ENCODE measurements at regions not wholly inside any gene's neighbourhood (a gene's known extent, or its start where the extent isn't known, plus 50 kb on each side); places are given as distances from the start of the nearest gene placed in this dataset.

DNA sequence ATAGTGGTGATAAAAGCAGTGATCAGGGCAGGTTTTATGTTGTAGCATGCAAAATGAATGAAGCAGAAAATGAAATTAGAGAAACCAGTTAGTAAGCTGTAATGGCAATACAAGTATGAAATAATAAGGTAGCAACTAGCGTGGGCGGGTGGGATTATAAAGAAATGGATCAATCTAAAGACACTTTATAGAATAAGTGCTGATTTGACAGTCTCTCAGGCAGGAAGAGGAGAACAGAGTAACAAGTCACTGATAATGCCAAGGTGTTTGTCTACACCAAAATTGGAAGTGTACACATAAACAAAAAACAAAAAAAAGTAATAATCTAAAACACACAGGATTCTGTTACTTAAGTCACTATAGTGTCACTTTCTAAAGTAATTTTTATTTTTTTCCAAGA is 51.0 kb upstream of the PCBP1 start:
- DNase-seq (ENCODE audit: low spot score), result no peak

DNA sequence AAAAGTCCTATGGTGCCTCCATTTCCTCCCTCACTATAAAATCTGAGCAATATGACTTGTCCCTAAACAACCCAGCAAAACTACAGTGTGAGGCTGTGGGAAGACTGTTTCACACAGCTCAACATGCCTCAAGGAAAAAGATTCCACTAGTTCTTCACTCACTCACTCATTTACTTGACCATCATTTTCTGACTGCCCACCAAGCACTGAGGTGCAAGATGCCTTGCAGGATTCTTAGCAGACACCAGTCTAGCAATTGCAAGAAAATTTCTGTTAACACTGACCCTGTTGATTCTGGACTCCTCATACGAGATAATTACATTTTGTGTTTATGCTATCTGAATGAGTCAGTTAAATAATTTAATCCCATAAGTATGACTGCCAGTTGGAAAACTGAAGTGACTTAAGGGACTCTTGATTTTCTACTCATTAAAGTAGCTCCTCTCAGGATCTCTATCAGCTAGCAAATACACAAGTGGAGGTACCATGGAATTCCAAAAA is 51.9 kb upstream of the PCBP1 start:
- DNase-seq (ENCODE audit: low spot score), result no peak

DNA sequence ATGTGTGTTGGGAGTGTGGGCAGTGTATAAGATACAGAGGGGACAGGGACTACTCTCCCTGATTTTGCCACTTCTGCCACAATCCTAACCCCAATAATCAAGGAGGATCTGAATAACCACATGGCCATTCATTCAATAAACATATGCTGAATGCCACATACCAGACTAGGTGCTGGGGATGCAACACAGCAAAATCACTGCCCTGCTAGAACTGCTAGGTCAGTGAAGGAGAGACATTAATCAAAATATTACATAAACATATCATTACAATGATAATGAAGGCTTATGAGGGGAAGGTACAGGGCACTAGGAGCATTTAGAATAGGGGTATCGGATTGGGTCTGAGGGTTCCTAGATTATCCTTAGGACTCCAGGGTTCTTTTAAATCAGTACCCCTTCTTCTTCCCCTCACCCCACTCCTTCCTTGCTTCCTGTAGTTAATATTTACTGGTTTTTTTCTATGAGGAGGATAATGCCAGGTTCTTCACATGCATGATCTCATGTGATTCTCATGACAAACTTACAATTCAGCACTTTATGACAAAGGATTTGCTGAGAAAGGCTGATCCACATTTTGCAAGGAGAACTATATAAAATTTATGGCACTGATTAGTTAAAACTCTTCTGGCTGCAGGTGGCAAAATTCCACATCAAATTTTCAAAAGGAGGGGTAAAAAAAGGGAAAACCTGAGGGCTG is 56.4 kb upstream of the PCBP1 start:
- no peak for DNase-seq (ENCODE audit: low spot score)

DNA sequence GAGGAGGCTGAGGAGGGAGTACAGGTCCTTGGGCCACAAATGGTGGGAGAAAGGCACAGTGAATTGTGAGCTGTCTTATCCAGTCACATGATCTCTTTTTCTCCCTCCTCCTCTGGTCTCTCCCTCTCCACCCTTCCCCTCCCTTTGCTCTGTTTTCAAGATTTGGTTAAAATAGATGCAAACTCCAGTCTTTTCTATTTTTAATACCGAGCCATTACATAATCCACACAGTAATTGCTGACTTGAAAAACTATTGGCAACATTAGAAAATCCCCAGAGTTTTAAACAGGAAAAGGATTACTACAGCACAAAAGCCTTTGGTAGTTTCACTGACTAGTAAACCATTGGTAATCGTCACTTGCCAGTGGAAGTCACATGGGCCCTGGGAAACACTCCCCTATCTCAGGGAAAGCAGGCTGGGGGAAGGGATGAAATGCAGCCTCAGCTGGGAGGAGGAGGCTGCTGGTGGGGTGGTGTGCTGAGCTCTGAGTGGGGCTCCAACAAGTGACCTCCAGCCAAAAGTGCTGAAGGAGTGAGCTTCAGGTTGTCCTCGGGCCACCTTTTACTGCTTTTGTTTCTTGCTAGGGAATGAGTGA is 57.4 kb upstream of the PCBP1 start:
- peak; percentile 75 for DNase-seq (ENCODE audit: low spot score)

DNA sequence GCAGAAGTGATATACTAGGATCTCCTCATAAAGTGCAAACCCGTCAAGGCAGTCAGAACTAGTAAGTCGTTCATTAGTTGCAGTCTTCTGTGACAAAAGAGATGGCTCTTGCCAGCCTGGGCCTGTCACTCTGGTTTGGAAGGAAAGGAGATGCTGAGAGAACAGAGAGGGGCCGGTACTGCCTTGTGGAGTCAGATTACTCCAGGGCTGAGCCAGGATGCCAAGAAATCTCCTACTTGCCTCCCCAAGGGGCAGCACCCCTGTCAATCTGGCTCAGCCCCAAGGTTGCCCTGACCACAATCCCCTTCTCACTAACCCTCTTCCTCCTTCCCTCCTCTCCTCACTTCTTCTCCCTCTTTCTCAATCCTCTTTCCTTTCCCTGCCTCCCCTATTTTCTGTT is 62.9 kb upstream of the ASPRV1 start:
- DNase-seq (ENCODE audit: low spot score), result no peak

DNA sequence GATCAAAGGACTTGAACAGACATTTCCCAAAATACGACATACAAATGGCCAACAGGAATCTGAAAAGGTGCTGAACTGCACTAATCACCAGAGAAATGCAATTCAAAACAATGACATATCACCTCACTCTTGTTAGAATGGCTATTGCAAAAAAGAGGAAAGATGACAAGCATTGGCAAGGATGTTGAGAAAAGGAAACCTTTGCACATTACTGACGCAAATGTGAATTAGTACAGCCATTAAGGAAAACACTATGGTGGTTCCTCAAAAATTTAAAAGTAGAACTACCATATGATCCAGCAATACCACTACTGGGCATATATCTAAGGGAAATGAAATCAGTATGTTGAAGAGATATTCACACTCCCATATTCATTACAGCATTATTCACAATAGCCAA is 57.7 kb upstream of the ASPRV1 start:
- no peak for DNase-seq (ENCODE audit: low spot score)

DNA sequence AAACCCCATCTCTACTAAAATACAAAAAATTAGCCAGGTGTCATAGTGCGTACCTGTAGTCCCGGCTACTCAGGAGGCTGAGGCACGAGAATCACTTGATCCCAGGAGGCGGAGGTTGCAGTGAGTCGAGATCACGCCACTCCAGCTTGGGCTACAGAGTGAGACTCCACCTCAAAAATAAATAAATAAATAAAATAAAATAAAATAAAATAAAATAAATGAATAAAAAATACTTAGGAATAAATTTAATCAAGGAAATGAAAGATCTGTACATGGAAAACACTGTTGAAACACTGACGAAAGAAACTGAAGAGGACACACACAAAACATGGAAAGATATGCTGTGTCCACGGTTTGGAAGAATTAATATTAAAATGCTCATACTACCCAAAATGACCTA is 56.5 kb upstream of the ASPRV1 start:
- no peak for DNase-seq (ENCODE audit: low spot score)

DNA sequence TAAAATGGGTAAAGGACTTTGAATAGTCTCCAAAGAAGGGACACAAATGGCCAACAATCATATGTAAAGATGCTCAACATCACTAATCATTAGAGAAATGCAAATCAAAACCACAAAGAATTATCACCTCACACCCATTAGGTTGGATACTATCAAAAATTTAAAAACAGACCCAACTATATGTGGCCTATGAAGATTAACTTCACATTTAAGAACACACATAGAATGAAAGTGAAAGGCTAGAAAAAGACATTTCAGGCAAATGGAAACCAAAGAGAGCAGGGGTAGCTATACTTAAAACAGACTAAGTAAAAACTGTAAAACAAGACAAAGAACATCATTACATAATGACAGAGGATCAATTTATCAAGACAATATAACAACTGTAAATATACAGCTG is 53.5 kb upstream of the ASPRV1 start:
- DNase-seq (ENCODE audit: low spot score), result no peak

DNA sequence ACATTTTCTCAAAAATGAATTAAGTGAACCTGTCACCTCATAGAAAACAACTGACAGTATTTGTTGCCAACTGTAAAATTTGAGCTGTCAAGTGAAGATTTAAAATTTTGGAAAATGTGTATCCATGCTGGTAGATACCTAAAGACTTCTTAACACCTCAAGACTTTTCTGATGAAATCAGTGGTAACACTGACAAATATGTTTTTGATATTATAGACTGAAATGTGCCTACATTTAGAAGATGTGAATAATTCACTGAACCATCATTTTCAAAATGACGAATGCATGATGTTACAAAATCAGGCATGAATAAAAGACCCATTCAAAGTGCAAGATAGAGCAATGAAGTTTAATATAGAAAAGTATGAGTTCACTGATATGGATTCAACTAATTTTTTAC is 51.5 kb upstream of the ASPRV1 start:
- DNase-seq (ENCODE audit: low spot score), result no peak

DNA sequence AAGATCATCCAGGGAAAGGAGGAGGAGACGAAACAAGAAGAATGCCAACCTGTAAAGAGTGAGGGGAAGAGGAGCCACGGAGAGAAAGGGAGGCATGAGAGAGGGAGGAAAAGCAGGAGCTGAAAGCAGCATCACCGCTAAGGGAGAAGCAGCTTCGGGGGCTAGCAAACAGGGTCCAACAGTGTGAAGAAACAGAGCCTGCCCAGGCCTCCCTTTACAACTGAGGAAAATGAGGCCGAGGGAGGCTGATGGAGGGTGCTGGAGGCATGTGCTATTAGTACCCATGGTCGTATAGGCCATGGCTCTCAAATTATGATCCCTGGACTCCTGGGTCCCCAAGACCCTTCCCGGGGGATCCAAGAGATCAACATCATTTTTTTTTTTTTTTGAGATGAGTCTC is 50.4 kb upstream of the ASPRV1 start:
- DNase-seq (ENCODE audit: low spot score), result no peak

DNA sequence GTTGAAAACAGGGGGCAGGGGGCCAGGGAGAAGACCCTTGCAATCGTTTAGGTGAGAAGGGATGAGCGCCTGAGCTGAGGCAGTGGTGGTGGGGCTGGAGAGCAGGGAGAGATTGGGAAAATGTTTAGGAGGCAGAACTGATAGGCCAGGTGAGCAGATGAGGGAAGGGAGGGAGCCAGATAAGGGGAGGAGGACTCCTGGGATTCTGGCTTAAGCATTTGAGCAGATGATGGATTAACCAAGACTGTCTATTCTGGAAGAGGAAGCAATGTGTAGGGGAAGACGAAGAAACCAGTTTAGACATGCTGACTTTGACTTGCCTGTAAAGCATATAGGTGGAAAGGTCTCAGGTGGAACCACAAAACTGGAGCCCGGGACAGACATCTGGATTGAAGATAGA is 49.9 kb upstream of the ASPRV1 start:
- DNase-seq (ENCODE audit: low spot score), result no peak

Measured in ecto neural progenitor cell (in vitro differentiated cells).